Fibroblast of lung (primary cell): ENCODE measurements at regions not wholly inside any gene's neighbourhood (a gene's known extent, or its start where the extent isn't known, plus 50 kb on each side); places are given as distances from the start of the nearest gene placed in this dataset.

Experiments
- DNase-seq, 2 donors: peaks; one replicate each; pipeline versions ENCODE4 v3.0.0 to v3.0.0-alpha.2; 2010; ENCODE audit warnings: low read depth in 2 of 2
- H2AFZ ChIP-seq: 2 replicates; pipeline ENCODE4 v1.5.1; 2012; ENCODE audit warnings: low read length, control low read depth, inconsistent platforms
- H3K27ac ChIP-seq: 2 replicates; pipeline ENCODE4 v1.5.1; 2011; ENCODE audit warnings: low read length, control low read depth; ENCODE audit not compliant: insufficient read depth
- H3K27me3 ChIP-seq: 2 replicates; pipeline ENCODE4 v1.5.1; 2011; ENCODE audit warnings: mild to moderate bottlenecking, low read length; ENCODE audit not compliant: control insufficient read depth, insufficient read depth
- H3K36me3 ChIP-seq: 2 replicates; pipeline ENCODE4 v1.5.1; 2011; ENCODE audit warnings: low read length; ENCODE audit not compliant: control insufficient read depth, insufficient read depth
- H3K4me1 ChIP-seq: 2 replicates; pipeline ENCODE4 v1.5.1; 2011; ENCODE audit warnings: low read length; ENCODE audit not compliant: control insufficient read depth, insufficient read depth; ENCODE audit errors: extremely low read depth
- H3K4me2 ChIP-seq: 2 replicates; pipeline ENCODE4 v1.5.1; 2011; ENCODE audit warnings: low read length, control low read depth; ENCODE audit not compliant: insufficient read depth; ENCODE audit errors: extremely low read depth
- H3K4me3 ChIP-seq, 4 experiments: fragments of 200-600 bp in 1 of 4; sonication (generic) in 1 of 4; replicated peaks in 1 of 4; 2 replicates each; pipeline ENCODE4 v1.5.1; 2011 to 2016; ENCODE audit warnings: low read length in 4 of 4, low read depth in 3 of 4, mild to moderate bottlenecking in 3 of 4, control low read depth in 2 of 4, inconsistent platforms in 1 of 4, mixed read lengths in 1 of 4; ENCODE audit not compliant: insufficient read depth in 1 of 4; ENCODE audit errors: control extremely low read depth in 1 of 4
- H3K79me2 ChIP-seq: 2 replicates; pipeline ENCODE4 v1.5.1; 2012; ENCODE audit warnings: mild to moderate bottlenecking, low read length, inconsistent platforms; ENCODE audit not compliant: control insufficient read depth, insufficient read depth
- H3K9ac ChIP-seq: 2 replicates; pipeline ENCODE4 v1.5.1; 2011; ENCODE audit warnings: mild to moderate bottlenecking, low read length, control low read depth; ENCODE audit not compliant: insufficient read depth
- H3K9me3 ChIP-seq: 2 replicates; pipeline ENCODE4 v1.5.1; 2012; ENCODE audit warnings: low read depth, low read length; ENCODE audit not compliant: control insufficient read depth, insufficient read depth
- H4K20me1 ChIP-seq: 2 replicates; pipeline ENCODE4 v1.5.1; 2011; ENCODE audit warnings: low read length; ENCODE audit not compliant: control insufficient read depth, insufficient read depth; ENCODE audit errors: extremely low read depth
- CTCF ChIP-seq, 2 donors: IDR thresholded peaks in 1 of 2; conservative IDR thresholded peaks in 1 of 2; 1 replicate in 1 of 2; 2 replicates in 1 of 2; pipeline ENCODE4 v1.5.1; 2011 to 2012; ENCODE audit warnings: low read length in 2 of 2, control low read depth in 1 of 2, inconsistent platforms in 1 of 2, low read depth in 1 of 2, mild to moderate bottlenecking in 1 of 2
- EZH2 ChIP-seq: IDR thresholded peaks from 2 replicates; pipeline ENCODE4 v1.5.1; 2012; ENCODE audit warnings: low read length, control low read depth, mild to moderate bottlenecking; ENCODE audit errors: missing control alignments

- TF ChIP-seq EZH2 (no peak), CTCF (conservative IDR thresholded peaks at IDR 0.05 in 1 of 2, IDR thresholded peaks at IDR 0.05 in 1 of 2; ENCODE audit: low read depth in 1 of 2, low read length in 2 of 2) (no peak)
- Histone ChIP-seq H3K27me3 (no peaks in the 10 kb centered on the region), H3K79me2 (no peaks in the 10 kb centered on the region), H3K27ac (no peak overlapping the region), H3K9me3 (no peaks in the 10 kb centered on the region), H3K36me3 (no peaks in the 10 kb centered on the region), H3K9ac (no peak overlapping the region), H3K4me3 (no peak overlapping the region), H4K20me1 (no peaks in the 10 kb centered on the region), H2AFZ (no peak overlapping the region), H3K4me2 (no peak overlapping the region), H3K4me1 (no peaks in the 10 kb centered on the region)
- DNase-seq, result no peak
These were observed 422.3 kb upstream of the WWC1 start for GRCh38 chr5:167869125-167869524.

- DNase-seq, result peak in 1 of 2 donors; percentile 85
- H3K27ac ChIP-seq, result no peak overlapping the region
- no peak for TF ChIP-seq EZH2
- TF ChIP-seq CTCF (conservative IDR thresholded peaks at IDR 0.05 in 1 of 2, IDR thresholded peaks at IDR 0.05 in 1 of 2; ENCODE audit: low read depth in 1 of 2, low read length in 2 of 2), result no peak
These were observed 421.4 kb upstream of the WWC1 start for GRCh38 chr5:167870055-167870454.

GRCh38 chr5:167871091-167871490 is 420.4 kb upstream of the WWC1 start:
- Histone ChIP-seq H3K9me3 (no peaks in the 10 kb centered on the region), H3K9ac (no peak overlapping the region), H3K27me3 (no peaks in the 10 kb centered on the region), H3K36me3 (no peaks in the 10 kb centered on the region), H2AFZ (no peak overlapping the region), H3K4me3 (no peak overlapping the region), H3K27ac (no peak overlapping the region), H3K79me2 (no peaks in the 10 kb centered on the region), H3K4me2 (no peak overlapping the region), H3K4me1 (no peaks in the 10 kb centered on the region), H4K20me1 (no peaks in the 10 kb centered on the region)
- no peak for TF ChIP-seq EZH2
- no peak for TF ChIP-seq CTCF (conservative IDR thresholded peaks at IDR 0.05 in 1 of 2, IDR thresholded peaks at IDR 0.05 in 1 of 2; ENCODE audit: low read depth in 1 of 2, low read length in 2 of 2)
- peak in 1 of 2 donors; percentile 70 for DNase-seq

More at GRCh38 chr5:167870055-167870454, 421.4 kb upstream of the WWC1 start:
- H3K4me1 ChIP-seq, result no peaks in the 10 kb centered on the region
- no peaks in the 10 kb centered on the region for H3K27me3 ChIP-seq
- no peaks in the 10 kb centered on the region for H3K36me3 ChIP-seq
- H3K9ac ChIP-seq, result no peak overlapping the region
- H3K4me3 ChIP-seq, result no peak overlapping the region
- no peaks in the 10 kb centered on the region for H3K79me2 ChIP-seq
- H4K20me1 ChIP-seq, result no peaks in the 10 kb centered on the region
- H3K4me2 ChIP-seq, result no peak overlapping the region
- no peaks in the 10 kb centered on the region for H3K9me3 ChIP-seq
- no peak overlapping the region for H2AFZ ChIP-seq
